ENCODE measurements at regions not wholly inside any gene's neighbourhood (a gene's known extent, or its start where the extent isn't known, plus 50 kb on each side); places are given as distances from the start of the nearest gene placed in this dataset.

DNA sequence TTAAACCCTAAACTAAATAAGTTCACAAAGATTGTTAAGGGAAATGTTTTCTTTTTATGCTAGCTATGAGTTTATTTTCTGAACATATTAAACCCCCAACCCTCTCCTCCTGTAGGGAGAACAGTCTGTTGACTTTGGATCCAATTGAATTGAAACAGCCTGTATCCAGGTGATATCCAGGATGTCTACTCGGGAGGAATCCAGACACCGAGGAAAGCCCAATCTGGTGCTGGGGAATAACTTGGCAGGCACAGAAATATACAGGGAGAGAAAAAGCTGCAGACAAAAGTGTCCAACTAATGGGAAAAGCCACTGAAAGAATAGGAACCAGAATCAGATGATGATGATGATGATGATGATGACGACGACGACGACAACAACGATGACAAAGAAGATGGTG is 93.9 kb upstream of the API5 start:
- ChIA-PET POLR2A (no interaction called here), CTCF (no interaction called here)
- Mint-ChIP-seq H3K4me3 (no peak overlapping the region), H3K36me3 (ENCODE audit: low read depth) (no peaks in the 10 kb centered on the region), H3K9me3 (peaks cover 3% of the 10 kb centered on the region), H3K4me1 (ENCODE audit: low read depth) (no peaks in the 10 kb centered on the region), H3K27me3 (peaks cover 4% of the 10 kb centered on the region), H3K27ac (no peak overlapping the region)
- intact Hi-C loops (cut with micrococcal nuclease): no loop called here
- DNase-seq (no peak), ATAC-seq (no peak)
- no peak for TF ChIP-seq CTCF (IDR thresholded peaks at IDR 0.05)

- DNase-seq (no peak), ATAC-seq (no peak)
- ChIA-PET POLR2A (no interaction called here), CTCF (no interaction called here)
- Mint-ChIP-seq H3K4me1 (ENCODE audit: low read depth) (no peaks in the 10 kb centered on the region), H3K4me3 (no peak overlapping the region), H3K36me3 (ENCODE audit: low read depth) (no peaks in the 10 kb centered on the region), H3K9me3 (peaks cover 1% of the 10 kb centered on the region), H3K27ac (no peak overlapping the region), H3K27me3 (peaks cover 4% of the 10 kb centered on the region)
- no peak for TF ChIP-seq CTCF (IDR thresholded peaks at IDR 0.05)
- intact Hi-C loops (cut with micrococcal nuclease): no loop called here
Measured at GRCh38 chr11:43222215-43222614, 89.6 kb upstream of the API5 start.

DNA sequence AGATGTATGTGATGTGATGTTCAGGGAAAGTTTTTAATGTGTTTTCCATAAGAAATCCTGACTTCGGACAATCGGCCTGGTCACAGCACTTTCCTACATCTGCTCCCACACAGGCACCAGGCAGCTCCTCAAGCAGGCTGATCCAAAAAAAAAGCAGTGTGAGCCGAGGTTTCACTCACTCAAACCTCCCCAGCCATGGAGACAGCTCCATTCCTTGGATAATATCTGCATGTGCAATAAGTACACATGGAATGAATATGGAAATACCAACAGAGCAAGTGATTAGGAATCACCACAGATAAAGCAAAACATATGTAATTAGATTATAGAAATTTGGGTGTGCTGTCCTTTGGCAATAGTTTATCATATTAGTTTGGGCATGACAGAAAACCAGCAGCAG is 88.8 kb upstream of the API5 start:
- no peak for TF ChIP-seq CTCF (IDR thresholded peaks at IDR 0.05)
- CTCF ChIA-PET: no interaction called here
- no peak for ATAC-seq

GRCh38 chr11:43234881-43235280 is 76.9 kb upstream of the API5 start:
- H3K4me1 Mint-ChIP-seq (ENCODE audit: low read depth): no peaks in the 10 kb centered on the region
- ATAC-seq: no peak
- no peak for TF ChIP-seq CTCF (IDR thresholded peaks at IDR 0.05)
- no peaks in the 10 kb centered on the region for H3K9me3 Mint-ChIP-seq
- DNase-seq: no peak
- H3K27me3 Mint-ChIP-seq: peaks cover 6% of the 10 kb centered on the region
- intact Hi-C loops (cut with micrococcal nuclease): no loop called here
- ChIA-PET CTCF (no interaction called here), POLR2A (no interaction called here)
- H3K36me3 Mint-ChIP-seq (ENCODE audit: low read depth): no peaks in the 10 kb centered on the region
- no peak overlapping the region for H3K4me3 Mint-ChIP-seq
- no peak overlapping the region for H3K27ac Mint-ChIP-seq

More for the DNA sequence above, 88.8 kb upstream of the API5 start:
- H3K4me3 Mint-ChIP-seq: no peak overlapping the region
- H3K9me3 Mint-ChIP-seq: peaks cover 1% of the 10 kb centered on the region
- H3K4me1 Mint-ChIP-seq (ENCODE audit: low read depth): no peaks in the 10 kb centered on the region
- peaks cover 4% of the 10 kb centered on the region for H3K27me3 Mint-ChIP-seq
- intact Hi-C loops (cut with micrococcal nuclease): no loop called here
- DNase-seq: no peak
- POLR2A ChIA-PET: no interaction called here
- no peaks in the 10 kb centered on the region for H3K36me3 Mint-ChIP-seq (ENCODE audit: low read depth)
- no peak overlapping the region for H3K27ac Mint-ChIP-seq

DNA sequence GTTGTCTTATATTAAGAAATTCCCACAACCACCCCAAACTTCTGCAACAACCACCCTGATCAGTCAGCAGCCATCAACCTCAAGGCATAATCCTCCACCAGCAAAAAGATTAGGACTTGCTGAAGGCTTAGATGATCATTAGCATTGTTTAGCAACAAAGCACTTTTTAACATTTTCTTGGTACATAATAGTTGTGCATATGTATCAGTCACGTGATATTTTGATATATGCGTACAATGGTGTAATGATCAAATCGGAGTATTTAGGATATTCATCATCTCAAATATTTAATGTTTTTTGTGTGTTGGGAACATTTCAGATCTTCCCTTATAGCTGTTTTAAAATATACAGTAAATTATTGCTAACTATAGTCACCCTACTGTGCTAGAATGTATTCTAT is 73.5 kb upstream of the API5 start:
- no peaks in the 10 kb centered on the region for H3K36me3 Mint-ChIP-seq (ENCODE audit: low read depth)
- no peaks in the 10 kb centered on the region for H3K4me1 Mint-ChIP-seq (ENCODE audit: low read depth)
- no peak overlapping the region for H3K4me3 Mint-ChIP-seq
- no peak overlapping the region for H3K27ac Mint-ChIP-seq
- no peaks in the 10 kb centered on the region for H3K9me3 Mint-ChIP-seq
- POLR2A ChIA-PET: no interaction called here
- DNase-seq (no peak), ATAC-seq (no peak)
- H3K27me3 Mint-ChIP-seq: peaks cover 7% of the 10 kb centered on the region
- CTCF ChIA-PET: no interaction called here
- TF ChIP-seq CTCF (IDR thresholded peaks at IDR 0.05): no peak
- intact Hi-C loops (cut with micrococcal nuclease): no loop called here

Data from activated CD8-positive, alpha-beta T cell treated with anti-CD3 and anti-CD28 coated beads for 36 hours (primary cell).